DMS53 treated with DMSO at 0.1 percent for 48 hours (cell line): ENCODE measurements at regions not wholly inside any gene's neighbourhood (a gene's known extent, or its start where the extent isn't known, plus 50 kb on each side); places are given as distances from the start of the nearest gene placed in this dataset.

ENCODE experiments used
- DNase-seq: peaks from one replicate; lab custom pipeline; 2025; ENCODE audit not compliant: unreplicated experiment; lab: John Stamatoyannopoulos, UW

DNA sequence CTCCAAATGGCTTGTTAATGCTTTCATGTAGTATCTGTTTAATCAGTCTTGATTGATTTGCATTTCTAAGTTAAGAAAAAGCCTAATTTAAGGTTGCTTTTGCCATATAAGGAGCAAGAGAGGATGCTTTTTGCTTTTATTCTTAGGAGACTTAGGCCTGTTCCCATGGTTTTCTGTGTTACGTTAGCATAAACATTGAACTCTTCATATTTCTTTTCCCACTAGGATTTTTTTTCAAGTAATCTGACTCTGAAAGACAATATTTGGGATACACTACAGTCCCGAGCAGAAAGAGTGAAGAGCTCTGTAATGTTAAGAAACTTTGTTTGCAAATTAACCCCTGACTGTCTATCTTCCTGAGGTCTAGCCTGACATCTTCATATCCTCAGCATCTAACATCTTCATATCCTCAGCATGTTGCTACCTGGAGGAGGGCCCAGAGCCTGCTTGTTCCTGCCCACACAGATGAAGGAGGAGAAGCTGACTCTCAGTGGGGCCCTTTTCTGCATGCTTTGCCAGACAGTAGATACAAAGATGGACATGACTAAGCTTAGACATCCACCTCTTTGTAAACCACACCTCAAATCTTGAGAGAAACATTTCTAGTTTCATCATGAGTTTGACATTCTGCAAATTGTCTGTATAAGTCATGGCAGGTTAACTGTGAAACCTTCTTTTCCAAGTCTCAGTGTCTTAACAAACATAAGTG is 86.2 kb upstream of the COL6A5 start:
- no peak for DNase-seq

DNA sequence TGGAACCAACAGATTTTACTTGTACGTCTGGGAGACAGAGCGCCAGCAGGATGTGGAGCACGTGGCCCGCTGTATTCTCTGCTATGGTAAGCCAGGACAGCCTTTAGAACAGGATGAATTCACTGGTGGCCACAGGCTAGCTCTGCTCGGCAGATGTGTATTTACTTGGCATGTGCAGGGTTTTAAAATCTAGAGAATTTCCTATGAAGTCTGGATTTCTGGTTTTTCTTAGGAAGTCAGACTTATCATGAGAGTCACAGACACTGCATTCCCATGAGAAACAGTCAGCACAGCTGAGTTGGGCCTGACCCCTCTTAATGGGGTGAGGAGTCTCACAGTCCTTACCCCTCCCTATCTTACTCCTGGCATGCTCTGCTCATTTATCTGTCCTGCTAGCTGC is 84.6 kb upstream of the COL6A5 start:
- DNase-seq: no peak

DNA sequence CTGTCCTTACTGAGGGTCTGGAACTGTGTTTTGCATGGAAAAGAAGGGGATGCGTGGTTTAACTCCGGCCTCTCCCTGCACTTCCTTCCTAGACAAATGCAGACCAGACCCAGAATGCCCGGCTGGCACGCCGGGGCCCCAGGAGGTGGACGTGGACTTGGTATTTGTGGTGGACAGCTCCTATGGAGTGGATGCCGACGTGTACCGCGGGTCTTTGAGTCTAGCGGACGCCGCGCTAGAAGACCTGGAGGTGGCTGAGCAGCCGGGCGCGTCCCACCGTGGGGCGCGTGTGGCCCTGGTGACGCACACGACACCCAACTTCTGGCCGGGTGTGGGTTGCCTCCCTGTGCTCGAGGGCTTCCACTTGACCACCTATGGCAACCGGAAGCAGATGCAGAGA is 81.8 kb upstream of the COL6A5 start:
- DNase-seq: no peak

DNA sequence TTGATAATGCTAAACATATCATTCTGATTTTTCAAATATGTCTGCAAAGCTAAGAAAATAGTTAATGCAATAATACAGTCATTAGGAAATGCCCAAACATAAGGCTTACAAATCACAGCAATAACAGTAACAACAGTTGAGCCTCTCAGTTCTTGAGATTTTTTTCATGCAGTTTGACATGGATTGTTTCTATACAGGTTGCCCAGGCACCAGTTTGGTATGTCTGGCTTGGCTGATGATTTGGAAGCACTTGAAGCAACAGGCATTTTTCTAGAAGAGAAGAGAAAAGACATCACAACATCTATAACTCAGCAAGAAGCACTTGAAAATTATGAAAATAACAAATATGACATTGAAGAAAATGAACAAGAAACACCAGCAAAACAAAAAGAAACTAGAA is 78.7 kb upstream of the COL6A5 start:
- DNase-seq: no peak

DNA sequence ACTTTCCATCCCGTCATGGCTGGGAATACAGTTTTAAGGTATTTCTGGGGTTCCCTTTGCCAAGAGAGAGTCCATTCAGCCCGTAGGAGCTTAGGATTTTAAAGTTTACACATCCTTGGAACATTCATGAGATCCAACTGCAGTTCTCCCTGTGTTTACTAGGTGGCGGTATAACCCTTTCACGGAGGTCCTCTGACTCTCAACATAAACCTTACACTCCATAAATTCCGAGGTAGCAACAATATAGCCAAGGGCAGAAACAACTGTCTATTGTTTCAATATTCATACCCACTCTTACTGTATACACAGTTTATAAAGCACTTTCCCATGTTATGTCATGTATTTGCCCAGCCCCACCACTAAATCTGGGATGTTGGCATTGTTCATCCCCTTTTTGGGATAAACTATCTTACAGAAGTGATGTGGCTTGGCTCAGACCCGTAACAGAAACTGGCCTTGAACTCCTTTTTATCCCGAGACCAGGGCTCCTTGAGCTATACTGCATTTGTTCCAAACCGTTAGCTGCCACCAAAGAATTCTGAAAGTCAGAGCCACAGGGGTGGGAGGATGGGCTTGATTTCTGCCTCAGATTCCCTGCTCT is 69.2 kb upstream of the COL6A5 start:
- DNase-seq: peak; percentile 49

DNA sequence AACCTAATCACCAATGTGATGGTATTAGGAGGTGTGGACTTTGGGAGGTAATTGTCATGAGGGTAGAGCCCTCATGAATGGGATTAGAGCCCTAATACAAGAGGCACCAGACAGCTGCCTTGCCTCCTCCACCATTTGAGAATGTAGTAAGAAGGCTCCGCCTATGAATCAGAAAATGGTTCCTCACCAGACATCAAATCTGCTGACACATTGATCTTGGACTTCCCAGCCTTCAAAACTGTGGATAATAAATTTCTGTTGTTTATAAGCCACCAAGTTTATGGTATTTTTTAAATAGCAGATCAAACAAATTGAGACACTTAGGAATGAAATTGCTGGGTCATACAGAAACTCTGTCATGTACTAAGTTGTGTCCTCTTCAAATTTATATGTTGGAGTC is 56.8 kb upstream of the COL6A5 start:
- no peak for DNase-seq

DNA sequence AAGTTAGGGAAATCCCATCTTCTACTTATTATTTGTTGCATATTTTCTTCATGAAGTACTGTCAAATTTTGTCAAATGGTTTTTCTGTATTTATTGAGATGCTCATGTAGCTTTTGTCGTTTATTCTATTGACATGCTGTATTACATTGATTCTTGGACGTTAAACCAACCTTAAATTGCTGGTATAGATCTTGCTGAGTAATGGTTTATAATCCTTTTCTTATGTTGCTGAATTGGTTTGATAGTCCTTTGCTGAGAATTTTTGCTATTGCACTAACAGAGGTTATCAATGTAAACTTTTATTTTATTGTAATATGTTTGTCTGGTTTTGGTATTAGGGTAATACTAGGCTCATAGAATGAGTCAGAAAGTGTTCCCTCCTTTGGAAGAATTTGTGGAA is 54.3 kb upstream of the COL6A5 start:
- no peak for DNase-seq

DNA sequence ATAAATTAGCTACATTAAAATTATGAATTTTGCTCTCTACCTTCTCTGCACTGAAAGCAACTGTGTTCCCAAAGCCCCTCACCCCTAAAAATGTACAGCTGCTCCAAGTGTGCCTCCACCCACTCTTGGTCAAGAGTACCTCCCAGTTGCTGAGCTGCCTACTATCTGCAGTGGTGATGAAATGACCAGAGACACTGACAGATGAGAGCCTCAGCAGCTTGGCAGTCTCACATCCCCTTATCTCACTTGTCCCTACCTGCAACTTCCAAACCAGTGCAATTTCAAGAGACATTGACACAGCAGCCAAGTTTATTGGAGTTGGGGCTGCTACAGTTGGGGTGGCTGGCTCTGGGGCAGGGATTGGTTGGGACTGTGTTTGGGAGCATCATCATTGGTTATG is 52.2 kb upstream of the COL6A5 start:
- DNase-seq: no peak
